H1 (cell line): ENCODE measurements at regions not wholly inside any gene's neighbourhood (a gene's known extent, or its start where the extent isn't known, plus 50 kb on each side); places are given as distances from the start of the nearest gene placed in this dataset.

Experiments used
- CTCF ChIA-PET: fragments of 300-600 bp; sonication (Branson Sonifier 250); formaldehyde crosslinking; loops from one replicate; lab custom pipeline; 2021; ENCODE audit not compliant: partially characterized antibody; lab: Charles Lee
- POLR2A ChIA-PET: fragments of 300-600 bp; sonication (Branson Sonifier 250); formaldehyde crosslinking; loops from one replicate; lab custom pipeline; 2021; ENCODE audit warnings: inconsistent platforms; ENCODE audit not compliant: partially characterized antibody; lab: Charles Lee
- DNase-seq, 2 experiments: peaks; one replicate each; pipeline versions ENCODE4 v3.0.0 to v3.0.0-alpha.2; 2010 to 2022; ENCODE audit warnings: low spot score in 2 of 2, low read depth in 1 of 2, mixed read lengths in 1 of 2
- FAIRE-seq: peaks from 2 replicates; lab custom pipeline; 2011; peaks lifted over from hg19 to GRCh38; lab: Jason Lieb, UNC
- H2AFZ ChIP-seq: 2 replicates; pipeline ENCODE4 v1.8.1; 2012; ENCODE audit warnings: low read length, inconsistent platforms
- H2AK5ac ChIP-seq: 2 replicates; pipeline ENCODE4 v1.6.1; 2013; ENCODE audit warnings: low read depth, low read length
- H2BK120ac ChIP-seq: replicated peaks from 2 replicates; pipeline ENCODE3; 2013; ENCODE audit warnings: low read depth, low read length, inconsistent platforms
- H2BK12ac ChIP-seq: 2 replicates; pipeline ENCODE4 v1.6.1; 2013; ENCODE audit warnings: low read depth, low read length
- H2BK15ac ChIP-seq: 2 replicates; pipeline ENCODE4 v1.6.1; 2013; ENCODE audit warnings: low read length
- H2BK20ac ChIP-seq: 2 replicates; pipeline ENCODE4 v1.6.1; 2013; ENCODE audit warnings: low read length
- H2BK5ac ChIP-seq: 2 replicates; pipeline ENCODE4 v1.6.1; 2013; ENCODE audit warnings: low read depth, low read length
- H3K14ac ChIP-seq: 2 replicates; pipeline ENCODE4 v1.6.1; 2013; ENCODE audit warnings: inconsistent platforms; ENCODE audit not compliant: insufficient read length
- H3K18ac ChIP-seq: 2 replicates; pipeline ENCODE4 v1.6.1; 2013; ENCODE audit warnings: low read length; ENCODE audit errors: extremely low read depth
- H3K23ac ChIP-seq: 2 replicates; pipeline ENCODE4 v1.6.1; 2013; ENCODE audit warnings: inconsistent platforms; ENCODE audit not compliant: insufficient read length
- H3K23me2 ChIP-seq: 2 replicates; pipeline ENCODE4 v1.6.1; 2013; ENCODE audit warnings: low read depth, low read length
- H3K27ac ChIP-seq: 2 replicates; pipeline ENCODE4 v1.6.1; 2011; ENCODE audit warnings: low read depth, low read length, inconsistent platforms
- H3K27me3 ChIP-seq, 4 experiments: replicated peaks in 1 of 4; 1 replicate in 1 of 4; 2 replicates in 3 of 4; pipeline versions ENCODE4 v1.6.1 to v1.8.1; 2011 to 2013; ENCODE audit warnings: low read length in 3 of 4, mild to moderate bottlenecking in 3 of 4, inconsistent platforms in 2 of 4, mixed read lengths in 2 of 4, moderate library complexity in 1 of 4; ENCODE audit not compliant: control insufficient read depth in 3 of 4, insufficient read depth in 3 of 4; ENCODE audit errors: extremely low read depth in 1 of 4
- H3K36me3 ChIP-seq, 4 experiments: 2 replicates each; pipeline versions ENCODE4 v1.6.1 to v1.8.1; 2011 to 2013; ENCODE audit warnings: mild to moderate bottlenecking in 4 of 4, low read length in 3 of 4, moderate library complexity in 2 of 4, control low read depth in 1 of 4, inconsistent platforms in 1 of 4; ENCODE audit not compliant: insufficient read depth in 4 of 4, control insufficient read depth in 2 of 4
- H3K4ac ChIP-seq: replicated peaks from 2 replicates; pipeline ENCODE3; 2013; ENCODE audit warnings: low read length, low read depth, mixed read lengths, inconsistent platforms; ENCODE audit not compliant: insufficient read length
- H3K4me1 ChIP-seq, 4 experiments: replicated peaks in 1 of 4; 1 replicate in 1 of 4; 2 replicates in 3 of 4; pipeline versions ENCODE4 v1.6.1 to v1.8.1; 2011 to 2013; ENCODE audit warnings: low read length in 3 of 4, inconsistent platforms in 2 of 4, mixed read lengths in 1 of 4; ENCODE audit not compliant: insufficient read depth in 4 of 4, control insufficient read depth in 3 of 4
- H3K4me2 ChIP-seq, 2 experiments: 2 replicates each; pipeline versions ENCODE4 v1.6.1 to v1.8.1; 2011 to 2013; ENCODE audit warnings: low read depth in 2 of 2, low read length in 2 of 2, control low read depth in 1 of 2, inconsistent platforms in 1 of 2, mild to moderate bottlenecking in 1 of 2; ENCODE audit not compliant: insufficient read depth in 1 of 2
- H3K4me3 ChIP-seq, 4 experiments: fragments of 200-600, 300-600 bp in 1 of 4; sonication (generic), shearing (Covaris generic), sonication (Bioruptor Twin) in 1 of 4; 2 replicates each; pipeline versions ENCODE4 v1.5.1 to v1.8.1; 2011 to 2016; ENCODE audit warnings: low read length in 4 of 4, low read depth in 3 of 4, control low read depth in 2 of 4, inconsistent platforms in 2 of 4, mild to moderate bottlenecking in 2 of 4, mixed read lengths in 1 of 4, moderate library complexity in 1 of 4; ENCODE audit not compliant: insufficient read depth in 2 of 4; ENCODE audit errors: extremely low read depth in 1 of 4
- H3K56ac ChIP-seq: replicated peaks from 2 replicates; pipeline ENCODE3; 2013; ENCODE audit warnings: low read depth, mild to moderate bottlenecking, mixed read lengths, low read length, inconsistent platforms; ENCODE audit not compliant: insufficient read length
- H3K79me1 ChIP-seq: 2 replicates; pipeline ENCODE4 v1.6.1; 2013; ENCODE audit warnings: low read depth, low read length, control low read depth
- H3K79me2 ChIP-seq, 2 experiments: 2 replicates each; pipeline versions ENCODE4 v1.6.1 to v1.8.1; 2012 to 2013; ENCODE audit warnings: low read length in 2 of 2, mild to moderate bottlenecking in 2 of 2, inconsistent platforms in 1 of 2; ENCODE audit not compliant: insufficient read depth in 2 of 2, control insufficient read depth in 1 of 2
- H3K9ac ChIP-seq, 4 experiments: replicated peaks in 1 of 4; 1 replicate in 1 of 4; 2 replicates in 3 of 4; pipeline versions ENCODE4 v1.6.1 to v1.8.1; 2011 to 2013; ENCODE audit warnings: low read depth in 3 of 4, low read length in 3 of 4, control low read depth in 2 of 4, mild to moderate bottlenecking in 2 of 4, moderate library complexity in 2 of 4, inconsistent platforms in 1 of 4; ENCODE audit errors: extremely low read depth in 1 of 4
- H3K9me3 ChIP-seq, 2 experiments: 2 replicates each; pipeline versions ENCODE4 v1.6.1 to v1.8.1; 2012 to 2013; ENCODE audit warnings: mild to moderate bottlenecking in 2 of 2, moderate library complexity in 2 of 2, control low read depth in 1 of 2, inconsistent platforms in 1 of 2, low read depth in 1 of 2, low read length in 1 of 2, mixed read lengths in 1 of 2; ENCODE audit not compliant: insufficient read depth in 2 of 2
- H4K20me1 ChIP-seq, 2 experiments: replicated peaks in 1 of 2; 2 replicates each; pipeline versions ENCODE3 to v1.8.1; 2011 to 2013; ENCODE audit warnings: inconsistent platforms in 2 of 2, low read length in 2 of 2, mild to moderate bottlenecking in 1 of 2; ENCODE audit not compliant: insufficient read depth in 2 of 2, control insufficient read depth in 1 of 2
- H4K5ac ChIP-seq: 2 replicates; pipeline ENCODE4 v1.6.1; 2013; ENCODE audit warnings: low read length, low read depth, mixed read lengths, inconsistent platforms; ENCODE audit not compliant: insufficient read length
- H4K8ac ChIP-seq: 2 replicates; pipeline ENCODE4 v1.8.0; 2013; ENCODE audit warnings: mild to moderate bottlenecking, moderate library complexity, low read length, inconsistent platforms; ENCODE audit not compliant: insufficient read depth; ENCODE audit errors: extremely low read depth
- H4K91ac ChIP-seq: replicated peaks from 2 replicates; pipeline ENCODE3; 2013; ENCODE audit warnings: low read length, mixed read lengths, inconsistent platforms; ENCODE audit not compliant: insufficient read length
- CBX5 ChIP-seq: fragments of 300-800, 300-1000 bp; sonication (generic); IDR thresholded peaks from 2 replicates; pipeline ENCODE4 v1.7.1; 2016; ENCODE audit warnings: antibody characterized with exemption, low read length, low read depth
- CBX8 ChIP-seq: fragments of 300-800, 300-1000 bp; sonication (generic); IDR thresholded peaks from 2 replicates; pipeline ENCODE4 v1.7.1; 2016; ENCODE audit warnings: low read depth, low read length, borderline replicate concordance
- CEBPB ChIP-seq: IDR thresholded peaks from 2 replicates; pipeline ENCODE4 v1.6.1; 2012; ENCODE audit warnings: low read depth, low read length
- E2F6 ChIP-seq: IDR thresholded peaks from 2 replicates; pipeline ENCODE4 v1.6.1; 2012; ENCODE audit warnings: inconsistent platforms
- HDAC6 ChIP-seq: IDR thresholded peaks from one replicate; pipeline ENCODE4 v1.7.1; 2012; ENCODE audit warnings: low read depth, mild to moderate bottlenecking, inconsistent platforms, low read length, moderate library complexity
- POLR2AphosphoS5 ChIP-seq: IDR thresholded peaks from 2 replicates; pipeline ENCODE4 v1.6.1; 2011; ENCODE audit warnings: low read depth, low read length
- SIRT6 ChIP-seq: IDR thresholded peaks from one replicate; pipeline ENCODE4 v1.7.1; 2012; ENCODE audit warnings: low read length, inconsistent platforms
- SP1 ChIP-seq: IDR thresholded peaks from 2 replicates; pipeline ENCODE4 v1.6.1; 2011; ENCODE audit warnings: low read depth, low read length
- SP4 ChIP-seq: IDR thresholded peaks from 2 replicates; pipeline ENCODE4 v1.6.1; 2012; ENCODE audit warnings: low read length, inconsistent platforms
- SRF ChIP-seq: IDR thresholded peaks from 2 replicates; pipeline ENCODE4 v1.6.1; 2011; ENCODE audit warnings: mild to moderate bottlenecking, low read depth, low read length, moderate library complexity
- ZNF274 ChIP-seq: IDR thresholded peaks from 2 replicates; pipeline ENCODE4 v1.7.0; 2012; ENCODE audit warnings: low read length, borderline replicate concordance; ENCODE audit errors: extremely low read depth
- WGBS, 2 experiments: shearing (Covaris generic) in 1 of 2; methylation state at CpG; one replicate each; pipeline versions ENCODE4 v1.1.6 to v1.1.7; 2013 to 2015; ENCODE audit warnings: low lambda C conversion rate in 2 of 2, mixed read lengths in 2 of 2, inconsistent platforms in 1 of 2, low coverage in 1 of 2, missing lambda C conversion rate in 1 of 2; ENCODE audit not compliant: insufficient replicate concordance in 2 of 2, insufficient coverage in 1 of 2, insufficient read length in 1 of 2; ENCODE audit errors: extremely low coverage in 1 of 2, missing lambda C conversion rate in 1 of 2; 5-methylcytosine and 5-hydroxymethylcytosine counted together
- TF ChIP-seq, protein P1 (sequence below), 3 experiments: IDR thresholded peaks; 1 replicate in 2 of 3; 2 replicates in 1 of 3; pipeline versions ENCODE4 v1.5.1 to v1.6.1; 2011; ENCODE audit warnings: low read length in 3 of 3, mild to moderate bottlenecking in 3 of 3, inconsistent platforms in 2 of 3, low read depth in 1 of 3, moderate library complexity in 1 of 3; ENCODE audit not compliant: insufficient read depth in 1 of 3; ENCODE audit errors: control extremely low read depth in 1 of 3

GRCh38 chr15:81625896-81626295, 251.9 kb upstream of the TMC3 start:
- POLR2A ChIA-PET: no interaction called here
- Histone ChIP-seq H3K18ac (no peak overlapping the region), H3K56ac (no peak overlapping the region), H4K91ac (no peak overlapping the region), H3K27me3 (no peaks in the 10 kb centered on the region), H3K4me2 (no peak overlapping the region), H2BK5ac (no peak overlapping the region), H3K23ac (no peak overlapping the region), H3K9ac (peak overlapping the region in 1 of 4 experiments; percentile 8; a peak in 1 of 7 replicates), H4K8ac (no peak overlapping the region), H3K27ac (no peak overlapping the region), H3K23me2 (no peaks in the 10 kb centered on the region), H2BK15ac (no peak overlapping the region), H2AFZ (no peak overlapping the region), H2BK120ac (no peak overlapping the region), H3K4ac (no peak overlapping the region), H3K9me3 (no peaks in the 10 kb centered on the region), H3K79me2 (no peaks in the 10 kb centered on the region), H3K4me1 (no peaks in the 10 kb centered on the region), H3K79me1 (no peaks in the 10 kb centered on the region), H3K14ac (no peak overlapping the region), H2AK5ac (no peak overlapping the region), H2BK20ac (no peak overlapping the region), H3K36me3 (no peaks in the 10 kb centered on the region), H2BK12ac (no peak overlapping the region), H3K4me3 (no peak overlapping the region), H4K20me1 (no peaks in the 10 kb centered on the region), H4K5ac (no peak overlapping the region)
- WGBS, 2 experiments: 95% methylated on average over 2 of the region's 2 CpGs; no CpG with 5 or more reads in 1 of the 2 experiments
- no peak for DNase-seq
- FAIRE-seq: no peak
- CTCF ChIA-PET: no interaction called here
- TF ChIP-seq E2F6 (no peak), SRF (no peak), SP4 (no peak), CBX8 (no peak), ZNF274 (no peak), SIRT6 (no peak), HDAC6 (no peak), CEBPB (no peak), SP1 (no peak), POLR2AphosphoS5 (no peak), CBX5 (no peak)
- TF ChIP-seq, protein P1, sequence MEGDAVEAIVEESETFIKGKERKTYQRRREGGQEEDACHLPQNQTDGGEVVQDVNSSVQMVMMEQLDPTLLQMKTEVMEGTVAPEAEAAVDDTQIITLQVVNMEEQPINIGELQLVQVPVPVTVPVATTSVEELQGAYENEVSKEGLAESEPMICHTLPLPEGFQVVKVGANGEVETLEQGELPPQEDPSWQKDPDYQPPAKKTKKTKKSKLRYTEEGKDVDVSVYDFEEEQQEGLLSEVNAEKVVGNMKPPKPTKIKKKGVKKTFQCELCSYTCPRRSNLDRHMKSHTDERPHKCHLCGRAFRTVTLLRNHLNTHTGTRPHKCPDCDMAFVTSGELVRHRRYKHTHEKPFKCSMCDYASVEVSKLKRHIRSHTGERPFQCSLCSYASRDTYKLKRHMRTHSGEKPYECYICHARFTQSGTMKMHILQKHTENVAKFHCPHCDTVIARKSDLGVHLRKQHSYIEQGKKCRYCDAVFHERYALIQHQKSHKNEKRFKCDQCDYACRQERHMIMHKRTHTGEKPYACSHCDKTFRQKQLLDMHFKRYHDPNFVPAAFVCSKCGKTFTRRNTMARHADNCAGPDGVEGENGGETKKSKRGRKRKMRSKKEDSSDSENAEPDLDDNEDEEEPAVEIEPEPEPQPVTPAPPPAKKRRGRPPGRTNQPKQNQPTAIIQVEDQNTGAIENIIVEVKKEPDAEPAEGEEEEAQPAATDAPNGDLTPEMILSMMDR (IDR thresholded peaks at IDR 0.05; ENCODE audit: control extremely low read depth in 1 of 3, insufficient read depth in 1 of 3, low read depth in 1 of 3, low read length in 3 of 3): no peak
